GM19023 (cell line): ENCODE measurements at regions not wholly inside any gene's neighbourhood (a gene's known extent, or its start where the extent isn't known, plus 50 kb on each side); places are given as distances from the start of the nearest gene placed in this dataset.
"Not testable (repeated sequence)": the region's sequence is repeated elsewhere in the genome, so short reads cannot be mapped to it uniquely, and the experiment has no call there.

ENCODE experiments used
- ATAC-seq: cut with Tn5 transposase; IDR thresholded peaks from one replicate; pipeline ENCODE4 v1.9.1; 2021; ENCODE audit warnings: mild to moderate bottlenecking, moderate library complexity; ENCODE audit not compliant: unreplicated experiment

DNA sequence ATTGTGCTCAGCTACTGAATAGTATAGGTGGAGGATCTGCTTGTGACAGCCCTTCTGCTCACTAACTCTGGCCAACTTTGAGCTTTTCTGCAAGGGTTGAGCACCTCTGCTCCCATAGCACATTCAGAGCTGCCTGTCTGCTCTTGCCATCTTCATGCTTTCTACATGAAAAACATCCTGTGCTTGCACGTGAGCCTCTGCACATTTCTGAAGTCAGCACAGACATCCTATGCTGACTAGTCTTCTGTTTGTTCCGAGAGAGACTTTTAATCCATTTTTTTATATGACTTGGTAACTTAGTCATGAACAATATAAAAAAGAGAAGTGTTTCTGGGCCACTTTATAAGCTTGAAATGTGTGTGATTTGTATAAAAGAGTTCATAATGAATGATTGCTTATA lies 969.3 kb downstream of the TMTC2 start:
- no peak for ATAC-seq

DNA sequence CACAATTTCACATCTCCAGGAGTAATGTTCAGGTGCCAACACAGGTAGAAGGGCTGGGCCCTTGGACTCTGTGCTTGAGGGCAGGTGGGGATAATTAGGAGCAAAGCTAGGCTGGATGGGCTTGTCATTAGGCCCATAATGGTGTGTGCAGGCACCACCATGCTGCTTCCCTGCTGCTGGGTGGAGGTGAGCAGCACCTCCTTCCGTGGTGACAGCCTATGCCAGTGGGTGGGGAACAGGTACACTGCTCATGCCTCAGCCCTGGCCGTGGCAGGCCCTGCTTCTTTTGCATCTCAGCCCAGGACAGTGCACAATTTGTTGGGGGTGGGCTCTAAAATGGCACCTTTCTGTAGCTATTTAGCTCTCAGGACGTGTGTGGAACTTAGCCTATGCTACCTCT lies 955.5 kb downstream of the TMTC2 start:
- no peak for ATAC-seq

DNA sequence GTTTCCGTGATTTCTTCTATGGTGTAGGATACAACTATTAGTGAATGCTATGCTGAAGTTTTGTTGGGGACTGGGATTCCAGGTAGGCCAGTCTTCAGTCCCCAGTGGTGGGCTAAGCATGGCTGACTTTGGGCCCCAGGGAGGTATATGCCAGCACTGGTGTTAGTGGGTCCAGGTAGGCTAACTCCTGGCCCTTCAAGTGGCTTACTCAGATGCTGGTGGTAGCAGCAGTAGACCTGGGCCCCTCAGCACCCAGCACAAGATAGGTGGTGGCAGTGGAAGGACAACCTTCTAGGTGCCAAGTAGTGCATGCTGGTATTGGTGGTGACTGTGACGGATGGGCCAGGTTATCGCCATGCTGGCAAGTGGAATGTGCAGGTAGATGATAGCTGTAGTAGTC lies 955.1 kb downstream of the TMTC2 start:
- no peak for ATAC-seq

DNA sequence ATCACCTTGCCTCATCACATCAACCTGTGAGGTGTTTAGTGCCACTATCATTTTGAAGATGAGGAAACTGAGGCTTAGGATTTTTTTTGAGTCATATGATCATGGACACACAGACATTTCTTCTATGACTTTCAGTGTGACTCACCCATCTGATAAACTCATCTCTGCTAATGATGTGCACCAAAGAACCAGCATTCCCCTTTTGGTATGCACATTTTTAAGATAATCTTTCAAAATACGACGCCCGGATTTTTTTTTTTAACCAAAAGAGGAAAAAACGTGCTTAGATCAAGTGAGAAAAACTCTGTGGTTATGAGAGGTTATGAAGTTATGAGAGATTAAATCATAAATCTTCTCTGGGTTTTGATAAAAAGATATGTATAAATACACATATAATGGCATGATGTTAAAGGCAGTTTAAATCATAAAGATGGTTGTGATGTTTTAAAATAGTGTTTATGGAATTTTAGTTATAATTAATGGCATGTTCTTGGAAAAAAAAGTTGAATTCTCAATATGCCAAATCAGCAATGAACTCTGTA lies 948.1 kb downstream of the TMTC2 start:
- ATAC-seq: no peak

DNA sequence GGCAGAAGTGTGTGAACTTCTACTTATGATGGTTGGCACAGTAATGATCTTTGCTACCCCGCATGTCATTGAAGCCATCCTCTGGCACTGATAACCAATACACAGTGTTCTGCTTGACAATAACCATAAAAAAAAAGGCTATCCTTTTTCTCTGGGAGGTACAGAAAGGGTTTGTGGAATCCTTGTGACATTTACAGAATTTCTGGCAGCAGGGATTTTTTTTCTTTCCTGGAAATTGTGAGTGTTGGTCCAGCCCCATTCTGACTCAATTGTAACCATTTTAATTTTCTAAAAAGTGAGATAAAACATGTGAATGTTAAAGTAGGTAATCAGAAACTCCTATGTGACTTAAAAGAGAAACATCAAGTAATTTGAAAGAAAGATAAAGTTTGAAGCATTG lies 943.8 kb downstream of the TMTC2 start:
- no peak for ATAC-seq

DNA sequence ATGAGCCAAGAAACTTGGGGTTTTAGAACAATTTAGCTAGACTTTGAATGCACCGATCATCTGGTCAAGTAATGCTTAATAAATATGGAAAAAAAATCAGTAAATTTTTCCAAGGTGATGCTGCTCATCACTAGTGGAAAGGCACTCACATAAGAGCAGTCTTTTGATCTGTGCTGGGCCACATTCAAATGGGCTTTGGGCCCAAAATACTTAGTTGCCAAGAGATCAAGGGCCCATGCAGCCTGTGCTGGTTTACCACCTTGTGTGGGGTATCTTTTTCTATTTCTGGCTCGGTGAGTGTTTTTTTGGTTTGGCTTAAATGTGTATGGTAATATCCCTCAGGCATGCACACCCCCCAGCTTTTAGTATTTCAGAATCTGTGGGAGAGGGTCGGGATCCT lies 943.2 kb downstream of the TMTC2 start:
- ATAC-seq: no peak

DNA sequence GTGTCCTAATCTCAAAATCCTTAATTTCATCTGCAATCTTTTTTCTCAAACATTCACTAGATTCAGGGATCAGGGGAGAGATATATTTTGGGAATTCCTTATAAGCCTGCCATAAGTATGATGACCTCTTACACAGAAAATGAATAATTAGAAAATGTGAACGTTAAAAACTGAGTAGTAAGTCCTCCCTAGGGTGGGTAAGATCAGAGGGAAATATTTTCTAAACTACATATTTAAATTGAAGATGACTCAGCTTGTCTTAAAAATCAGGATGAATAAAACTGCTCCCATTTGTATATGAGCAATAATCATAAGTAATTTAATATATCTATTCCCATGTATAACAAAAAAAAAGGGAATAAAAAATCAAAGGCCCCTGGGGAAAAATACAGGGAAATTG lies 935.5 kb downstream of the TMTC2 start:
- ATAC-seq: no peak

DNA sequence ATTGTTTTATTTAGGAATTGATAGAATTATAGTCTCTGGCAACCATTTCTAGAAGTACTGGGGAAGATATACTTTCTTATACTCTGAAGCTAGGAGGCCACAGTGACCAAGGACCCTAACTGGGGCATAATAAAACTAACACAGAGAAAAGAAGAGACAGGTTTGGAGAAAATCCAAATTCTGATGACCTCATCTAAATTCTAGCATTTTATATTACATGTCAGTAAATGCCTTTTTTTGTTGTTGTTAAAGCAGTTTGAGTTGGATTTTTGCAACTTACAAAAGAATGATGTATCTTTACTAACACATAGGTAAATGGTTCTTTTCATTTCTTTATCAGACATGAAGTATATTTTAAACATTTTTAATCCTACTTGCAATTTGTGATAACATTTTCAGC lies 933.3 kb downstream of the TMTC2 start:
- ATAC-seq: no peak

DNA sequence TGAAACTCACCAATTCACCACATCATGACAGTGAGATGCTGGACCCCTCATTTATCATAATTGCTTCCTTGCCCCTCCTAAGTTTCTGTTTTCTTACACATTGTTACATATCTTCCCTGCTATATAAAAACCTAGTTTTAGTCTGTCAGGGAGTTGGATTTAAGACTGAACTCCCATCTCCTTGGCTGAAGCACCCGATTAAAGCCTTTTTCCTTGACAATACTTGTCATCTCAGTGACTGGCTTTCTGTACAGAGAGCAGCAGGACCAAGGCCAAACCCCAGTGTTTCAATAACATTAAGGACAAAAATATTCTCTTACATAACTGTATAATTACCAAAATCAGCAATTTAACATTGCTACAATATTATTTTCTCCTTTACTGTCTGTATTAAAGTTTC lies 928.4 kb downstream of the TMTC2 start:
- no peak for ATAC-seq

DNA sequence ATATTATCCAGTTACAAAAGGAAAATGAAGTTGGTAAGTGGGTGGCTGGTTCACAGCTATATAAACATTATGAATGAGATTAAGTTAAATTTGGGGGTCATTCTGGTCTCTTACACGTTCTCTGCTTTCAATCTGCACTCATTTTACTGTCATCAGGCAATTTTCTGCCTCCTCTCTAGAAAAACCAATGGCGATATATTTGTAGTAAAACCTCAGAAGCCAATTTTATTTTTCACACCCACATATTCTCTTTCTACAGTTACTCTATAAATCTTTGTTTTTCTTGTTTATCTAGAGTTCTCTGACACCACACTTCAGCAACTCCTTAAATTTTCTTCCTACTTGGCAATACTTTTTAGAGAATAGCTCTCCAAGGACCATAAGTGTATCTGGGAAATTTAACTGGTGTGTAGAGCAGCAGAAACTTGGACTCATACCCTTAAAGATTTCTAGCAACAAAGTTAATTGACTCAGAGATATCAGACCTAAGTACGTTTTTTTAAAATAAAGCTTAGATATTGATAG lies 926.9 kb downstream of the TMTC2 start:
- ATAC-seq: no peak

DNA sequence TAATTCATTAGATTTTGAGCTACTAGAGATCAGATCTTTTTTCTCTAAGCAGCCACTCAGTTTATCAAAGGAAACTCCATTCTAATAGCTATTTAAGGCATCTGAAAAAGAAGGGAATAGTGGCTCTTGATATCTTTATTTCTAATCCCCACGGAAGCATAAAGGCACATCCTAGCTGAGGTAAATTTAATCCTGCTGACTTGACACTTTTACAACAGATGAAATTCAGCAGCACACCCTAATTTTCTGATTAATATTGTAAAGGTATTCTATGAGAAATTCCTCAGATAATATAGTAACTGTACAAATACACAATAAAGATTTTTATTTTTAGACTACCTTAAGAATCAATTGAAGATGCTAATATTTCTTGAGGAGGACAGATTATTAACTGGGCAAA lies 916.4 kb downstream of the TMTC2 start:
- no peak for ATAC-seq

DNA sequence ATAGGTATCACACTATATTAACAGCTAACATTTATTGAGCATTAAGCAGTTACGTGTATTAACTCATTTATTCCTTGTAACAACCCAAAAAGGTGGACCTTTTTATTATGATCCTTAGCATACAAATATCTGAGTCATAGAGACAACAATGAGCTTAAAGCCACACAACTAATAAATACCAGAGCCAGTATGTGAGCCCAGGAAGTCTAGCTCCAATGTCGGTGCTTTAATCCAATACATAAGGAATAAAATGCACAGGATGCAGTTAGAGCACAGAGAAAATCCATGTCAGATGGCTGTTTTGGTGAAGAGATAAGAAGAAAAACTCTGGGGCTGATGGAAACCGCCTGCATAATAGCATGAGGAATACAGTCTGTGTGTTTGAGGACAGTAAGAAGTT lies 888.6 kb downstream of the TMTC2 start:
- no peak for ATAC-seq

DNA sequence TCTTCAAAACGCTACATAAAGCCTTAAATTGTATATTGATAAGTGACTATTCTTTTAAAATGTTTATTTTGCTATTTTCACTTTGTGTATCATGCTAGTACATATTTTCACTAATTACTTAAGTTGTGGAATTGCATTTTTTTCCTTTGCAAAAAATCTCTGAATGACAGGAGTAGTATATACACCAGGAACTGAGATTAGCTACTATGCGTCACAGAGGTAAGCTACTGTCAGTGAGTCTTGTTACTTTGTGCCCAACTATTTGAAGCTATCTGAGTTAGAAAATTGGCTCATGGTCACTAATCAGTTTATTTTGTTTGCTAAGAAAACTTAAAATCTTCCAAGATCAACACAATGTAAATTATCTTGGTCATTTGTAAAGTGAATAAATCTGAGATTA lies 887.4 kb downstream of the TMTC2 start:
- ATAC-seq: no peak

DNA sequence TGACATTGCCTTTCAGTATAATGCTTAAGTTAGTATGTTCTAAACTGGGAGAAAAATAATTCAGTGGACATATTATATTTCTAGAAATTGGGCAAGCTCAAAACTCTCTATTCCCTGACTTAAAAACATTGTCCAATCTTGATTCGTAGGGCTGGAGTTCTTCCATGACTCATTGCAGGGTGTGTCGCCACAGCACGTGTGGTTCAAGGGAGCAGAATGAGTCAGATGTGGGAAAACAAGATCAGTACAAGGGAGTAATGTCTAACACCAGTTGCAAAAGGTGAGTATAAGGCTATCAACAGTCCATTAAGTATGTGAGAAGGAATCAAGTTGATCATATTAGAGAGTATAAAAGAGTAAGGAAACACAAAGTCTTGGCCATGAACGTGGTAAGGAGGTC lies 887.0 kb downstream of the TMTC2 start:
- no peak for ATAC-seq

DNA sequence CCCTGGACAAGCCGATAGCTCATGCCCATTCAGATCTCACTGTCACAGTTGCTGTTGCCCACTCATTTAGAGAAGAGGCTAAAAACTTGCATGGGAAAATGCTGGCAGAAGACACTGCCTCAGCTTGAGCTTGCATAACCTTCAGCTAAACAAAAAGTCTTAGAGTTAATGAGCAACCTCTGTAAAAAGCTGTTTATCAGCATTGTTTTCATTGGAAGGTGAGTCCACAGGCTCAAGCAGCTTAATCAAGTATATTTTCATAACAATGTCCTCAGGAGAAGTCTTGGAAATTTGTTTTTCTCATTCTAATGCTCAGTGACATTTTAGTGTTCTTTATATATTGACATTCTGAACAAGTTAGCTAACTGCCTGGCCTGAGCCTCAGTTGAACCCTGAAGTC lies 872.9 kb downstream of the TMTC2 start:
- no peak for ATAC-seq

DNA sequence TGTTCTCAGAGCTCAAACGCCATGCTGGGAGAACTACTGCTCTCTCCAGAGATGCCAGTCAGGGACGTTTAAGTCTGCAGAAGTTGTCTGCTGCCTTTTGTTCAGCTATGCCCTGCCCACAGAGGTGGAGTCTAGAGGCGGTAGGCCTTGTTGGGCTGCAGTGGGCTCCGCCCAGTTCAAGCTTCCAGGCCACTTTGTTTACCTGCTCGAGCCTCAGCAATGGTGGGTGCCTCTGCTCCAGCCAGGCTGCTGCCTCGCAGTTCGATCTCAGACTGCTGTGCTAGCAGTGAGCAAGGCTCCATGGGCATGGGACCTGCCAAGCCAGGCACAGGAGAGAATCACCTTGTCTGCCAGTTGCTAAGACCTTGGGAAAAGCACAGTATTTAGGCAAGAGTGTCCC lies 869.3 kb downstream of the TMTC2 start:
- not testable (repeated sequence) for ATAC-seq

DNA sequence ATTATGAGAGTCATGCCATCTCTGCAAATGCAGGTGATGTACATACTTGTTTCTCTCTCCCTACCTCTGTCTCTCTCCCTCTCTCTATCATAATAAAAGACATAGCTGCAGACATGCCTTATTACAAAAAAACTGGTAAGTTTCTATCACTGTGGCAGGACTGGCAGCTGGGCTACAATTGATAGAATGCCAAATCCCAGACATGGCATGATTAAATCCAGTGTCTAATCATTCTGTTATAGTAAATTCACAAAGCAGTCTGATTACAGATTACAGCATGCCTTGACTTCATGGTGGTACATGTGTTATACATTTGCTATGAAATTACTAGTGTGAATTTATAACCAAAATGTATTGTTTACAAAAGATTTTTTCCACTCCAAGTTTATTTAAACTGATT lies 854.7 kb downstream of the TMTC2 start:
- ATAC-seq: no peak

DNA sequence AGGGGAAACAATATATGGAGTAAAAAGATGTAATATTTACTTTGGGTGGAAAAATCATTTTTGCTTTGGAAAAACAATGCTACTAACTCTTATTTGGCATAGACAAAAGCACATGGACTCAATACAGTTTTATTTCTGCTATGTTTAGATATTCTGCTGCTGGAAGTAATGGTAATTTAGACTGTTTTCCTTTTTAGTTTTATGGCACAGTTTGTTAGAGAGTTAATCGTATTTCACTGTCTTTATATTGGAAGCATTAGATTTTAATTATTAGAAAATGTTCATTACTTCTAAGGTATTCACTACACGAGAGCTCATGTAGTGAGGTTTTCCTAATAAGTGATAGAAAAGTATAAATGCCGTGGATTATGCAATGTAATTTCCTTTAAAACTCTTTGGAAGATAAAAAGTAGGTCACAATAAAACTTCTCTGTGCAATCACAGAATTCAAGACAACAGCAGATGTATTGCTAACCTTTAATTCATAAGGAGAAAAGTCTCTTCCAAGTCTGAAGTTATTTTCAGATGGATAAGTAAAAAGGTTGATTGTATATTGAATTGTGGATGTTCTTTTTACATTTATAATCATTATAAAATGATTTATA lies 851.8 kb downstream of the TMTC2 start:
- no peak for ATAC-seq

DNA sequence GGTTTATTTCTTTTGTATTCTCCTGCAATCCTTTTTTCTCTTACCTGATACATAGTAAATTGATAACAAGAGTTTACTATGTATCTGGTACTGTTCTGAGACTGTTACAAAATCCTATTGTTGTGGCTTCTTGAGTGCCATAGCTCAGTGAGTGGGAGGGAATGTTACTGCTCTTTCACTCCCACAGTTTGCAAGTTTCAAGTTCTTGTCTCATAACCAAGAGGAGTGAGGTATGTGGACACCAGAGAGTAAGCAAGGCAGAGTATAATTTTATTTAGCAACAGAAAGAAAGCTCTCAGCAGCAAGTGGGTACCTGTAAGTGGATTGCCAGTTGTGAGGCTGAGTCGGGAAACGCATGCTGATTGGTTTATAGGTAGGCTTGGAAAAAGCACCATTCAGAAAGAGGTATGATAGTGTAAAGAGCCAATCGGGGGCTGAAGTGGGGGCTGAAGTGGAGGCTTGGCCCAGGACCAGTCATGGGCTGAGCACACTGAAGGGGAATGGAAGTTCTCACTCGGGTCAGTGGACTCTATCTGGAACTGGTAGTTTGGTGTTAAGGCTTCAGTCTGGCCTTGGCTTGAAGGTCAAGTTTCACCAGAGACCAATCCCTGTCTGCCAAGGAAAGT lies 850.8 kb downstream of the TMTC2 start:
- ATAC-seq: no peak

DNA sequence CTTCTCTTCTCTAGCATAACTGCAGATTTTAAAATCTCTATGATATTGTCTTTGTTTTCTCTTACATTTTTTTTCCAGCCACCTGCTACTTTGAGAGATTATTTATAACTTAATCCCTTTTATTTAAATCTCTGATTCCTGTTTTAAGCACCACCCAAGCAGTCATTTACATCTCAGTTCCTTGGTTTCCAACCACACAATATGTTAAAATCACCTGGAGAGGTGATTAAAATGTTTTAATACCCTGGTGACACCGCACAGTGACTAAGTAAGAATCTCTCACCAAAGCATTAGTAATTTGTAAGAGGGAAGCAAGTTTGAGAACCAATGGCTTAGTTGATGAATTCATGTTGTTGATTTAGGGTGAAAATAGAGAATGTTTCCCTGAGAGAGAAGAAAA lies 849.8 kb downstream of the TMTC2 start:
- ATAC-seq: no peak

DNA sequence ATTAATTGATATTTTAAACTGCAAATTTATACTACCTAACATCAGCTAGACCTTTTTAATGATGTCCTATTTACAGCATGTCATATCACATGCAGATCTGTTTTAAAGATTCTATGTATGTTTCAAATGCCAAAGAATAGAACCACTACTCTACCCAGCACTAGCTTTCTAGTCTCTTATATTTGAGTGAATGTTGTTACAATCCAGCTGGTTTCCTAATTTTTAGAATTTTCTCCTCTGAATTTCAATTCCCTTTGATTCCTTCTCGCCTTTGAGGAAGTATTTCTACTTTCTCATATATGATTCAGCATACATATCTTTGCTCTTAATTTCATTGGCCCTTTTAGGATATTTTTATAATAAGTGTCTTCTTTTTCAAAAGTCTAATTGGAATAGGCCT lies 841.9 kb downstream of the TMTC2 start:
- ATAC-seq: no peak

DNA sequence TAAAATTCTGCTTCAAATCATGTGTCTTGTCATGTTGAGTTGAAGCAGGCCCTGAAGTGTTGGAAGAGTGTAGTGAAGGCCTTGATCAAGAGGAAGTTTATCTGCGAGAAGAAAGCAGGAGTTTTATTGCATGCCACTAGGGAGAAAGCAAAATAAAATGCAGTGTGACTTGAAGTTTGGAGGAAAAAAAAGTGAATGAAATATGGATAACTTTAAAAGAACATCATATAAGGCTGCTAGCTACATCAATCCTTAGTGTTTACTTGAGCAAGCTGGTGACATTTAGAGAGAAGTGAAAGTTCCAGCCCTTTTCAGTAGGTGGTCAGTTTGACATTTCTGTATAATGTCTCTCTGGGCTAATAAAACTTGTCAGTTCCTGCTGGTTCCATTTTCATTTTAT lies 841.1 kb downstream of the TMTC2 start:
- no peak for ATAC-seq
